ENCODE measurements at regions not wholly inside any gene's neighbourhood (a gene's known extent, or its start where the extent isn't known, plus 50 kb on each side); places are given as distances from the start of the nearest gene placed in this dataset.

- no peak overlapping the region for H3K4me3 ChIP-seq (ENCODE audit: low read length)
- no peaks in the 10 kb centered on the region for H3K9me3 ChIP-seq (ENCODE audit: insufficient read depth, low read depth, low read length)
- H3K9ac ChIP-seq (ENCODE audit: low read depth, low read length), result no peak overlapping the region
- H3K4me1 ChIP-seq (ENCODE audit: insufficient read depth, low read length), result peaks cover 3% of the 10 kb centered on the region; the same call in 1 of the 2 replicates
- H3K27ac ChIP-seq (ENCODE audit: low read length), result no peak overlapping the region
- H3K36me3 ChIP-seq (ENCODE audit: insufficient read depth, low read depth, low read length), result no peaks in the 10 kb centered on the region
- no peaks in the 10 kb centered on the region for H3K27me3 ChIP-seq (ENCODE audit: insufficient read depth, low read length)
Observed at GRCh38 chr2:6773694-6774044, 92.0 kb downstream of the CMPK2 start.

GRCh38 chr2:6776125-6776524, 89.6 kb downstream of the CMPK2 start:
- Histone ChIP-seq H3K4me1 (ENCODE audit: insufficient read depth, low read length) (peaks cover 3% of the 10 kb centered on the region; the same call in 1 of the 2 replicates), H3K27ac (ENCODE audit: low read length) (no peak overlapping the region), H3K27me3 (ENCODE audit: insufficient read depth, low read length) (no peaks in the 10 kb centered on the region)

GRCh38 chr2:6777626-6778025, 88.1 kb downstream of the CMPK2 start:
- peaks cover 3% of the 10 kb centered on the region; the same call in 1 of the 2 replicates for H3K4me1 ChIP-seq (ENCODE audit: insufficient read depth, low read length)
- no peaks in the 10 kb centered on the region for H3K36me3 ChIP-seq (ENCODE audit: insufficient read depth, low read depth, low read length)
- no peak overlapping the region for H3K27ac ChIP-seq (ENCODE audit: low read length)
- no peaks in the 10 kb centered on the region for H3K27me3 ChIP-seq (ENCODE audit: insufficient read depth, low read length)
- H3K9ac ChIP-seq (ENCODE audit: low read depth, low read length), result no peak overlapping the region
- no peak overlapping the region for H3K4me3 ChIP-seq (ENCODE audit: low read length)
- no peaks in the 10 kb centered on the region for H3K9me3 ChIP-seq (ENCODE audit: insufficient read depth, low read depth, low read length)

More at GRCh38 chr2:6776125-6776524, 89.6 kb downstream of the CMPK2 start:
- Histone ChIP-seq H3K9me3 (ENCODE audit: insufficient read depth, low read depth, low read length) (no peaks in the 10 kb centered on the region), H3K9ac (ENCODE audit: low read depth, low read length) (no peak overlapping the region), H3K4me3 (ENCODE audit: low read length) (no peak overlapping the region), H3K36me3 (ENCODE audit: insufficient read depth, low read depth, low read length) (no peaks in the 10 kb centered on the region)

GRCh38 chr2:6780765-6781274, 84.9 kb downstream of the CMPK2 start:
- H3K4me1 ChIP-seq (ENCODE audit: insufficient read depth, low read length), result no peaks in the 10 kb centered on the region
- no peak overlapping the region for H3K9ac ChIP-seq (ENCODE audit: low read depth, low read length)
- no peaks in the 10 kb centered on the region for H3K9me3 ChIP-seq (ENCODE audit: insufficient read depth, low read depth, low read length)
- H3K27me3 ChIP-seq (ENCODE audit: insufficient read depth, low read length), result no peaks in the 10 kb centered on the region
- no peaks in the 10 kb centered on the region for H3K36me3 ChIP-seq (ENCODE audit: insufficient read depth, low read depth, low read length)
- no peak overlapping the region for H3K4me3 ChIP-seq (ENCODE audit: low read length)
- H3K27ac ChIP-seq (ENCODE audit: low read length), result no peak overlapping the region

GRCh38 chr2:6782517-6783237, 83.0 kb downstream of the CMPK2 start:
- H3K9ac ChIP-seq (ENCODE audit: low read depth, low read length), result no peak overlapping the region
- H3K27ac ChIP-seq (ENCODE audit: low read length), result no peak overlapping the region
- no peaks in the 10 kb centered on the region for H3K4me1 ChIP-seq (ENCODE audit: insufficient read depth, low read length)
- no peaks in the 10 kb centered on the region for H3K36me3 ChIP-seq (ENCODE audit: insufficient read depth, low read depth, low read length)
- no peaks in the 10 kb centered on the region for H3K9me3 ChIP-seq (ENCODE audit: insufficient read depth, low read depth, low read length)
- no peak overlapping the region for H3K4me3 ChIP-seq (ENCODE audit: low read length)
- H3K27me3 ChIP-seq (ENCODE audit: insufficient read depth, low read length), result no peaks in the 10 kb centered on the region

GRCh38 chr2:6783238-6783614, 82.5 kb downstream of the CMPK2 start:
- H3K36me3 ChIP-seq (ENCODE audit: insufficient read depth, low read depth, low read length), result no peaks in the 10 kb centered on the region
- H3K4me1 ChIP-seq (ENCODE audit: insufficient read depth, low read length), result no peaks in the 10 kb centered on the region

GRCh38 chr2:6784291-6784690, 81.4 kb downstream of the CMPK2 start:
- Histone ChIP-seq H3K4me1 (ENCODE audit: insufficient read depth, low read length) (no peaks in the 10 kb centered on the region), H3K36me3 (ENCODE audit: insufficient read depth, low read depth, low read length) (no peaks in the 10 kb centered on the region), H3K9me3 (ENCODE audit: insufficient read depth, low read depth, low read length) (no peaks in the 10 kb centered on the region), H3K9ac (ENCODE audit: low read depth, low read length) (no peak overlapping the region), H3K27ac (ENCODE audit: low read length) (no peak overlapping the region), H3K4me3 (ENCODE audit: low read length) (no peak overlapping the region), H3K27me3 (ENCODE audit: insufficient read depth, low read length) (no peaks in the 10 kb centered on the region)

More at GRCh38 chr2:6783238-6783614, 82.5 kb downstream of the CMPK2 start:
- Histone ChIP-seq H3K4me3 (ENCODE audit: low read length) (no peak overlapping the region), H3K27me3 (ENCODE audit: insufficient read depth, low read length) (no peaks in the 10 kb centered on the region), H3K9ac (ENCODE audit: low read depth, low read length) (no peak overlapping the region), H3K27ac (ENCODE audit: low read length) (no peak overlapping the region), H3K9me3 (ENCODE audit: insufficient read depth, low read depth, low read length) (no peaks in the 10 kb centered on the region)

- no peaks in the 10 kb centered on the region for H3K9me3 ChIP-seq (ENCODE audit: insufficient read depth, low read depth, low read length)
- H3K9ac ChIP-seq (ENCODE audit: low read depth, low read length), result no peak overlapping the region
- no peak overlapping the region for H3K4me3 ChIP-seq (ENCODE audit: low read length)
- no peaks in the 10 kb centered on the region for H3K27me3 ChIP-seq (ENCODE audit: insufficient read depth, low read length)
- H3K36me3 ChIP-seq (ENCODE audit: insufficient read depth, low read depth, low read length), result no peaks in the 10 kb centered on the region
- no peaks in the 10 kb centered on the region for H3K4me1 ChIP-seq (ENCODE audit: insufficient read depth, low read length)
- H3K27ac ChIP-seq (ENCODE audit: low read length), result no peak overlapping the region
Observed at GRCh38 chr2:6785493-6785892, 80.2 kb downstream of the CMPK2 start.

GRCh38 chr2:6787376-6787775, 78.3 kb downstream of the CMPK2 start:
- H3K9ac ChIP-seq (ENCODE audit: low read depth, low read length), result no peak overlapping the region
- no peaks in the 10 kb centered on the region for H3K9me3 ChIP-seq (ENCODE audit: insufficient read depth, low read depth, low read length)
- H3K27ac ChIP-seq (ENCODE audit: low read length), result no peak overlapping the region
- no peaks in the 10 kb centered on the region for H3K4me1 ChIP-seq (ENCODE audit: insufficient read depth, low read length)
- no peak overlapping the region for H3K4me3 ChIP-seq (ENCODE audit: low read length)
- H3K27me3 ChIP-seq (ENCODE audit: insufficient read depth, low read length), result no peaks in the 10 kb centered on the region
- no peaks in the 10 kb centered on the region for H3K36me3 ChIP-seq (ENCODE audit: insufficient read depth, low read depth, low read length)

- no peaks in the 10 kb centered on the region for H3K4me1 ChIP-seq (ENCODE audit: insufficient read depth, low read length)
- no peaks in the 10 kb centered on the region for H3K9me3 ChIP-seq (ENCODE audit: insufficient read depth, low read depth, low read length)
- H3K9ac ChIP-seq (ENCODE audit: low read depth, low read length), result no peak overlapping the region
- no peaks in the 10 kb centered on the region for H3K27me3 ChIP-seq (ENCODE audit: insufficient read depth, low read length)
- no peak overlapping the region for H3K4me3 ChIP-seq (ENCODE audit: low read length)
- H3K36me3 ChIP-seq (ENCODE audit: insufficient read depth, low read depth, low read length), result no peaks in the 10 kb centered on the region
- no peak overlapping the region for H3K27ac ChIP-seq (ENCODE audit: low read length)
Observed at GRCh38 chr2:6788614-6789013, 77.1 kb downstream of the CMPK2 start.

GRCh38 chr2:6789559-6790138, 76.1 kb downstream of the CMPK2 start:
- Histone ChIP-seq H3K4me3 (ENCODE audit: low read length) (no peak overlapping the region), H3K9me3 (ENCODE audit: insufficient read depth, low read depth, low read length) (no peaks in the 10 kb centered on the region), H3K4me1 (ENCODE audit: insufficient read depth, low read length) (no peaks in the 10 kb centered on the region), H3K36me3 (ENCODE audit: insufficient read depth, low read depth, low read length) (no peaks in the 10 kb centered on the region), H3K27ac (ENCODE audit: low read length) (no peak overlapping the region), H3K9ac (ENCODE audit: low read depth, low read length) (no peak overlapping the region), H3K27me3 (ENCODE audit: insufficient read depth, low read length) (no peaks in the 10 kb centered on the region)

- Histone ChIP-seq H3K9ac (ENCODE audit: low read depth, low read length) (no peak overlapping the region), H3K27me3 (ENCODE audit: insufficient read depth, low read length) (no peaks in the 10 kb centered on the region), H3K4me1 (ENCODE audit: insufficient read depth, low read length) (no peaks in the 10 kb centered on the region), H3K4me3 (ENCODE audit: low read length) (no peak overlapping the region), H3K36me3 (ENCODE audit: insufficient read depth, low read depth, low read length) (no peaks in the 10 kb centered on the region), H3K27ac (ENCODE audit: low read length) (no peak overlapping the region), H3K9me3 (ENCODE audit: insufficient read depth, low read depth, low read length) (no peaks in the 10 kb centered on the region)
Observed at GRCh38 chr2:6791682-6792081, 74.0 kb downstream of the CMPK2 start.
